SK-N-SH treated with all-trans-retinoic acid at 6 μM for 48 hours (cell line): ENCODE measurements at regions not wholly inside any gene's neighbourhood (a gene's known extent, or its start where the extent isn't known, plus 50 kb on each side); places are given as distances from the start of the nearest gene placed in this dataset.

Experiments
- ATAC-seq: fragments of 200-7000 bp; cut with Tn5 transposase; 3 replicates; pipeline ENCODE4 v1.9.1; 2020; ENCODE audit warnings: mild to moderate bottlenecking, moderate library complexity
- ARNTL ChIP-seq: fragments of 450-650 bp; formaldehyde crosslinking; IDR thresholded peaks from 2 replicates; pipeline ENCODE4 v1.5.0; 2020; ENCODE audit warnings: low read depth, mild to moderate bottlenecking, moderate library complexity, borderline replicate concordance
- BACH2 ChIP-seq: fragments of 250-450 bp; sonication (Bioruptor Pico); IDR thresholded peaks from 2 replicates; pipeline ENCODE4 v1.9.0; 2021; ENCODE audit warnings: mild to moderate bottlenecking, borderline replicate concordance
- CREB5 ChIP-seq: fragments of 250-450 bp; sonication (Bioruptor Pico); IDR thresholded peaks from 2 replicates; pipeline ENCODE4 v1.5.1; 2020; ENCODE audit warnings: low read depth, mild to moderate bottlenecking, moderate library complexity
- CSDC2 ChIP-seq: fragments of 250-450 bp; sonication (Bioruptor Pico); IDR thresholded peaks from 2 replicates; pipeline ENCODE4 v1.5.0; 2020; ENCODE audit warnings: mild to moderate bottlenecking, moderate library complexity
- ESRRG ChIP-seq: fragments of 250-450 bp; sonication (Bioruptor Pico); IDR thresholded peaks from 2 replicates; pipeline ENCODE4 v1.6.1; 2021; ENCODE audit warnings: mild to moderate bottlenecking
- GLIS3 ChIP-seq: fragments of 250-450 bp; sonication (Bioruptor Pico); IDR thresholded peaks from 2 replicates; pipeline ENCODE4 v1.5.0; 2020; ENCODE audit warnings: mild to moderate bottlenecking, moderate library complexity
- ISL1 ChIP-seq: fragments of 250-450 bp; sonication (Bioruptor Pico); IDR thresholded peaks from 2 replicates; pipeline ENCODE4 v2.1.2; 2022; ENCODE audit warnings: mild to moderate bottlenecking, moderate library complexity
- OSR1 ChIP-seq: fragments of 250-450 bp; sonication (Bioruptor Pico); IDR thresholded peaks from 2 replicates; pipeline ENCODE4 v1.8.0; 2022; ENCODE audit warnings: moderate library complexity, mild to moderate bottlenecking, inconsistent platforms
- PPARA ChIP-seq: fragments of 250-450 bp; sonication (Bioruptor Pico); IDR thresholded peaks from 2 replicates; pipeline ENCODE4 v1.5.0; 2020; ENCODE audit warnings: mild to moderate bottlenecking, borderline replicate concordance
- RARB ChIP-seq: fragments of 250-450 bp; sonication (Bioruptor Pico); IDR thresholded peaks from 2 replicates; pipeline ENCODE4 v1.8.0; 2021; ENCODE audit warnings: mild to moderate bottlenecking, moderate library complexity
- TCF4 ChIP-seq: fragments of 250-450 bp; sonication (Bioruptor Pico); IDR thresholded peaks from 2 replicates; pipeline ENCODE4 v1.8.0; 2021; ENCODE audit warnings: mild to moderate bottlenecking, moderate library complexity, borderline replicate concordance
- TOX ChIP-seq: fragments of 250-450 bp; sonication (Bioruptor Pico); IDR thresholded peaks from 2 replicates; pipeline ENCODE4 v1.8.0; 2021; ENCODE audit warnings: mild to moderate bottlenecking, moderate library complexity, borderline replicate concordance
- ZFP3 ChIP-seq: fragments of 250-450 bp; sonication (Bioruptor Pico); IDR thresholded peaks from 2 replicates; pipeline ENCODE4 v1.5.0; 2020; ENCODE audit warnings: mild to moderate bottlenecking, moderate library complexity
- ZFP30 ChIP-seq: fragments of 450-650 bp; formaldehyde crosslinking; IDR thresholded peaks from 2 replicates; pipeline ENCODE4 v1.5.0; 2022; ENCODE audit warnings: mild to moderate bottlenecking, moderate library complexity
- ZNF565 ChIP-seq: fragments of 450-650 bp; formaldehyde crosslinking; conservative IDR thresholded peaks from 2 replicates; pipeline ENCODE4 v1.5.0; 2020; ENCODE audit warnings: low read depth, mild to moderate bottlenecking, moderate library complexity
- ZNF70 ChIP-seq: fragments of 450-650 bp; formaldehyde crosslinking; IDR thresholded peaks from 2 replicates; pipeline ENCODE4 v1.5.0; 2020; ENCODE audit warnings: mild to moderate bottlenecking, moderate library complexity
- ZNF8 ChIP-seq: fragments of 450-650 bp; formaldehyde crosslinking; IDR thresholded peaks from 2 replicates; pipeline ENCODE4 v1.5.0; 2020; ENCODE audit warnings: mild to moderate bottlenecking, moderate library complexity
- TF ChIP-seq, protein P1 (sequence below): fragments of 250-450 bp; sonication (Bioruptor Pico); IDR thresholded peaks from 2 replicates; pipeline ENCODE4 v1.8.0; 2020; ENCODE audit warnings: mild to moderate bottlenecking, moderate library complexity, borderline replicate concordance
- TF ChIP-seq, protein P2 (sequence below): fragments of 250-450 bp; sonication (Bioruptor Pico); IDR thresholded peaks from 2 replicates; pipeline ENCODE4 v1.8.0; 2021; ENCODE audit warnings: low read depth, mild to moderate bottlenecking, moderate library complexity, borderline replicate concordance
- TF ChIP-seq, protein P3 (sequence below): fragments of 250-450 bp; sonication (Bioruptor Pico); IDR thresholded peaks from 2 replicates; pipeline ENCODE4 v1.5.0; 2020; ENCODE audit warnings: mild to moderate bottlenecking, moderate library complexity

GRCh38 chr7:156003220-156004162, 191.2 kb upstream of the SHH start:
- TF ChIP-seq PPARA (CRISPR knock-in tag) (no peak), GLIS3 (CRISPR knock-in tag) (no peak), ZNF70 (CRISPR knock-in tag) (no peak), ZFP3 (CRISPR knock-in tag) (no peak), RARB (CRISPR knock-in tag) (no peak)
- TF ChIP-seq, protein P1, sequence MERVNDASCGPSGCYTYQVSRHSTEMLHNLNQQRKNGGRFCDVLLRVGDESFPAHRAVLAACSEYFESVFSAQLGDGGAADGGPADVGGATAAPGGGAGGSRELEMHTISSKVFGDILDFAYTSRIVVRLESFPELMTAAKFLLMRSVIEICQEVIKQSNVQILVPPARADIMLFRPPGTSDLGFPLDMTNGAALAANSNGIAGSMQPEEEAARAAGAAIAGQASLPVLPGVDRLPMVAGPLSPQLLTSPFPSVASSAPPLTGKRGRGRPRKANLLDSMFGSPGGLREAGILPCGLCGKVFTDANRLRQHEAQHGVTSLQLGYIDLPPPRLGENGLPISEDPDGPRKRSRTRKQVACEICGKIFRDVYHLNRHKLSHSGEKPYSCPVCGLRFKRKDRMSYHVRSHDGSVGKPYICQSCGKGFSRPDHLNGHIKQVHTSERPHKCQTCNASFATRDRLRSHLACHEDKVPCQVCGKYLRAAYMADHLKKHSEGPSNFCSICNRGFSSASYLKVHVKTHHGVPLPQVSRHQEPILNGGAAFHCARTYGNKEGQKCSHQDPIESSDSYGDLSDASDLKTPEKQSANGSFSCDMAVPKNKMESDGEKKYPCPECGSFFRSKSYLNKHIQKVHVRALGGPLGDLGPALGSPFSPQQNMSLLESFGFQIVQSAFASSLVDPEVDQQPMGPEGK (CRISPR knock-in tag) = no peak
- no peak for ATAC-seq

- ATAC-seq = no peak
- TF ChIP-seq ISL1 (no peak), BACH2 (CRISPR knock-in tag) (no peak), ZNF8 (CRISPR knock-in tag) (no peak), PPARA (CRISPR knock-in tag) (no peak), ZFP3 (CRISPR knock-in tag) (no peak), RARB (CRISPR knock-in tag) (no peak), TCF4 (CRISPR knock-in tag) (no peak), OSR1 (CRISPR knock-in tag) (no peak), ZNF70 (CRISPR knock-in tag) (no peak)
These were observed 190.3 kb upstream of the SHH start for GRCh38 chr7:156002362-156003066.

DNA sequence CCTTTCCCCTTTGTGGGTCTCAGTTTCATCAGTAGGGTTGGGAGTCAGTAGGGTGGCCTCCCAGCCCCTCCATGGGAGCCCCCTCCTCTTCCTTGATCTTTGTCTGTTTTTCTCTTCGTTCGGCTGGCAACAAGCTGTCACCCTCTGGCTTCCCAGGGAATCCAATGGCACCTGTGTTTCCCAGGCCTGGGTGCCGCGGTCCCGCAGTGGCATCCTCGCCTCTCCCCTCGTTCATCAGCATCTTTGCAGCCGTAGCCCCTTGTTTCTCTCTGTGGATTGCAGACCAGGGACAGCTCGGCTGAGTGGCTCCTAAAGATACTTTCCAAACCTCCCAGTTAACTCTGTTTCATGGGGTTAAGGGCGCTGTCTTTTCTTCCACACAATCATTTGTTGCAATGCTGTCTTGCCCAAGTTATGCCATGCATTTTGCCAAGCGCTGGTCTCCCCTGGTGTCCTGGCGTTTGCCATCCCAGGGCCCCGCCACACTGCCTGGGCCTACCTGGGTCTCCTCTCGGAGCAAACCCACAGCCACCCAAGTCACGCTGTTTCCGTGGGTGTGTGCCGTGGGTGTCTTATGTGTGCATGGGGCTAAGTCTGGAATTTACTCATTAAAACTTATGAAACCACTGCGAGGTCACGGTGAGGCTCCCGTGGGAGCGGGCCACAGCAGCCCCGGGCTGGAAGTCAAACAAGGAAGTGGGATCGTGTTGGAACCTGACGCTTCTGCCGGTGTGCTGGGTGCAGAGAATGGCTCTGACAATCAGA, 189.4 kb upstream of the SHH start:
- no peak for ATAC-seq
- TF ChIP-seq ISL1 = no peak
- TF ChIP-seq ZFP3 (CRISPR knock-in tag) = no peak
- TF ChIP-seq RARB (CRISPR knock-in tag) = no peak
- no peak for TF ChIP-seq TOX (CRISPR knock-in tag)
- no peak for TF ChIP-seq PPARA (CRISPR knock-in tag)
- no peak for TF ChIP-seq ZNF70 (CRISPR knock-in tag)
- no peak for TF ChIP-seq ZFP30 (CRISPR knock-in tag)
- TF ChIP-seq, protein P2, sequence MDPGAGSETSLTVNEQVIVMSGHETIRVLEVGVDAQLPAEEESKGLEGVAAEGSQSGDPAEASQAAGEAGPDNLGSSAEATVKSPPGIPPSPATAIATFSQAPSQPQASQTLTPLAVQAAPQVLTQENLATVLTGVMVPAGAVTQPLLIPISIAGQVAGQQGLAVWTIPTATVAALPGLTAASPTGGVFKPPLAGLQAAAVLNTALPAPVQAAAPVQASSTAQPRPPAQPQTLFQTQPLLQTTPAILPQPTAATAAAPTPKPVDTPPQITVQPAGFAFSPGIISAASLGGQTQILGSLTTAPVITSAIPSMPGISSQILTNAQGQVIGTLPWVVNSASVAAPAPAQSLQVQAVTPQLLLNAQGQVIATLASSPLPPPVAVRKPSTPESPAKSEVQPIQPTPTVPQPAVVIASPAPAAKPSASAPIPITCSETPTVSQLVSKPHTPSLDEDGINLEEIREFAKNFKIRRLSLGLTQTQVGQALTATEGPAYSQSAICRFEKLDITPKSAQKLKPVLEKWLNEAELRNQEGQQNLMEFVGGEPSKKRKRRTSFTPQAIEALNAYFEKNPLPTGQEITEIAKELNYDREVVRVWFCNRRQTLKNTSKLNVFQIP (CRISPR knock-in tag) = no peak
- no peak for TF ChIP-seq ESRRG (CRISPR knock-in tag)
- TF ChIP-seq BACH2 (CRISPR knock-in tag) = no peak
- no peak for TF ChIP-seq GLIS3 (CRISPR knock-in tag)
- TF ChIP-seq ZNF565 = no peak
- no peak for TF ChIP-seq ZNF8 (CRISPR knock-in tag)
- TF ChIP-seq CSDC2 (CRISPR knock-in tag) = no peak
- TF ChIP-seq, all 23 proteins: peak for 0

DNA sequence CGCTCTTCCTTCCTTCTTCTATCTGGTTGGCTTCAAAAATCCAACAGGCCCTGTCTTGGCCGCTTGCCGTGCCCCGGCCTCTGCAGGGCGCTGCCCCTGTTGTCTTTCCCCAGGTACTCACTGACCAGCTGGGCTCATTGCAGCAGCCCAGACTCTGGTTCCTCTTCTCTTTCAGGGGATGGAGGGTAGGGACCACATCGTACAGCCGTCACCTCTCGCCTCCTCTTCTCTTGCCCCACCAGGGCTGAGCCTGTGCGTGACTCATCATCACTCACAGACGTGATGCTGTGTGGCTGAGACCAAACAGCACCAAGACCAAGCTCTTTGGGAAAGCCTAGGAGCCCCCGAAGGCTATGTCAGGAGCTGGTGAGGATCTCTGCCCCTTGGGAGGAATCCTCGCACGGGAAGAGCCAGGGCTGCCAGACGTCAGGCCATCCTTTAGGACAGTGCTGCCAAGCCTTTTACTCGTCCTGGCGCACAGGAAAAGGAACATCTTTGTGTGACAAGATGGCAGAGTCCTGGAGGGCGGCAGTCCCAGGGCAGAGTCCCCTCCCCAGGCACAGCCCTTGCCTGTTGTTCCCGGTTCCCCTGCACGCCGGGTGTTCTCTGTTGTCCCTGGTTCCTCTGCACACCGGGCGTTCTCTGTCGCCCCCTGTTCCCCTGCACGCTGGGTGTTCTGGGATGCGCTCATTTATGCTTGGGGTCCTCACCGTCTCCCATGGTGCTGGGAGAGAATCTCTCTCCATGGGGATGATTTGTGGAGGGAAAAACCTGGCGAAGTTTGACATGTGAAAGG, 188.5 kb upstream of the SHH start:
- ATAC-seq = peak; percentile 20
- TF ChIP-seq ZNF70 (CRISPR knock-in tag) (no peak), ESRRG (CRISPR knock-in tag) (no peak), CREB5 (no peak), ARNTL (CRISPR knock-in tag) (no peak), ISL1 (no peak), TOX (CRISPR knock-in tag) (no peak), BACH2 (CRISPR knock-in tag) (no peak), TCF4 (CRISPR knock-in tag) (no peak)
- TF ChIP-seq, protein P2 (CRISPR knock-in tag) = no peak
- TF ChIP-seq, protein P3, sequence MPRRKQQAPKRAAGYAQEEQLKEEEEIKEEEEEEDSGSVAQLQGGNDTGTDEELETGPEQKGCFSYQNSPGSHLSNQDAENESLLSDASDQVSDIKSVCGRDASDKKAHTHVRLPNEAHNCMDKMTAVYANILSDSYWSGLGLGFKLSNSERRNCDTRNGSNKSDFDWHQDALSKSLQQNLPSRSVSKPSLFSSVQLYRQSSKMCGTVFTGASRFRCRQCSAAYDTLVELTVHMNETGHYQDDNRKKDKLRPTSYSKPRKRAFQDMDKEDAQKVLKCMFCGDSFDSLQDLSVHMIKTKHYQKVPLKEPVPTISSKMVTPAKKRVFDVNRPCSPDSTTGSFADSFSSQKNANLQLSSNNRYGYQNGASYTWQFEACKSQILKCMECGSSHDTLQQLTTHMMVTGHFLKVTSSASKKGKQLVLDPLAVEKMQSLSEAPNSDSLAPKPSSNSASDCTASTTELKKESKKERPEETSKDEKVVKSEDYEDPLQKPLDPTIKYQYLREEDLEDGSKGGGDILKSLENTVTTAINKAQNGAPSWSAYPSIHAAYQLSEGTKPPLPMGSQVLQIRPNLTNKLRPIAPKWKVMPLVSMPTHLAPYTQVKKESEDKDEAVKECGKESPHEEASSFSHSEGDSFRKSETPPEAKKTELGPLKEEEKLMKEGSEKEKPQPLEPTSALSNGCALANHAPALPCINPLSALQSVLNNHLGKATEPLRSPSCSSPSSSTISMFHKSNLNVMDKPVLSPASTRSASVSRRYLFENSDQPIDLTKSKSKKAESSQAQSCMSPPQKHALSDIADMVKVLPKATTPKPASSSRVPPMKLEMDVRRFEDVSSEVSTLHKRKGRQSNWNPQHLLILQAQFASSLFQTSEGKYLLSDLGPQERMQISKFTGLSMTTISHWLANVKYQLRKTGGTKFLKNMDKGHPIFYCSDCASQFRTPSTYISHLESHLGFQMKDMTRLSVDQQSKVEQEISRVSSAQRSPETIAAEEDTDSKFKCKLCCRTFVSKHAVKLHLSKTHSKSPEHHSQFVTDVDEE (CRISPR knock-in tag) = no peak
